OCI-LY7 (cell line): ENCODE measurements at regions not wholly inside any gene's neighbourhood (a gene's known extent, or its start where the extent isn't known, plus 50 kb on each side); places are given as distances from the start of the nearest gene placed in this dataset.

Experiments used
- EZH2phosphoT487 ChIP-seq: fragments of 200-600 bp; sonication (generic); IDR thresholded peaks from 2 replicates; pipeline ENCODE4 v1.6.1; 2018; ENCODE audit warnings: low read depth, borderline replicate concordance, mild to moderate bottlenecking, mixed run types, antibody characterized with exemption, low read length, moderate library complexity, mixed read lengths
- TF ChIP-seq, protein P1 (sequence below): fragments of 200-600 bp; sonication (generic); conservative IDR thresholded peaks from 2 replicates; pipeline ENCODE4 v1.5.1; 2014; ENCODE audit warnings: mild to moderate bottlenecking, antibody characterized with exemption, low read length, moderate library complexity, mixed read lengths

- TF ChIP-seq, protein P1, sequence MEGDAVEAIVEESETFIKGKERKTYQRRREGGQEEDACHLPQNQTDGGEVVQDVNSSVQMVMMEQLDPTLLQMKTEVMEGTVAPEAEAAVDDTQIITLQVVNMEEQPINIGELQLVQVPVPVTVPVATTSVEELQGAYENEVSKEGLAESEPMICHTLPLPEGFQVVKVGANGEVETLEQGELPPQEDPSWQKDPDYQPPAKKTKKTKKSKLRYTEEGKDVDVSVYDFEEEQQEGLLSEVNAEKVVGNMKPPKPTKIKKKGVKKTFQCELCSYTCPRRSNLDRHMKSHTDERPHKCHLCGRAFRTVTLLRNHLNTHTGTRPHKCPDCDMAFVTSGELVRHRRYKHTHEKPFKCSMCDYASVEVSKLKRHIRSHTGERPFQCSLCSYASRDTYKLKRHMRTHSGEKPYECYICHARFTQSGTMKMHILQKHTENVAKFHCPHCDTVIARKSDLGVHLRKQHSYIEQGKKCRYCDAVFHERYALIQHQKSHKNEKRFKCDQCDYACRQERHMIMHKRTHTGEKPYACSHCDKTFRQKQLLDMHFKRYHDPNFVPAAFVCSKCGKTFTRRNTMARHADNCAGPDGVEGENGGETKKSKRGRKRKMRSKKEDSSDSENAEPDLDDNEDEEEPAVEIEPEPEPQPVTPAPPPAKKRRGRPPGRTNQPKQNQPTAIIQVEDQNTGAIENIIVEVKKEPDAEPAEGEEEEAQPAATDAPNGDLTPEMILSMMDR: no peak
- no peak for TF ChIP-seq EZH2phosphoT487
Observed at GRCh38 chr10:28996345-28996744, 292.5 kb upstream of the LYZL1 start.
